ENCODE measurements at regions not wholly inside any gene's neighbourhood (a gene's known extent, or its start where the extent isn't known, plus 50 kb on each side); places are given as distances from the start of the nearest gene placed in this dataset.

GRCh38 chr16:73883126-73883525, 413.5 kb upstream of the PSMD7 start:
- Histone ChIP-seq H3K14ac (ENCODE audit: low read length in 2 of 2) (no peak overlapping the region), H3K4me3 (ENCODE audit: insufficient read depth in 1 of 2, low read depth in 1 of 2, low read length in 2 of 2) (no peak overlapping the region), H2BK12ac (ENCODE audit: low read length in 2 of 2) (no peak overlapping the region), H3K23ac (ENCODE audit: low read length in 2 of 2) (no peak overlapping the region), H4K8ac (ENCODE audit: low read length) (no peak overlapping the region), H3K79me1 (replicated peaks; ENCODE audit: low read length, poor library complexity, severe bottlenecking) (no peaks in the 10 kb centered on the region), H3K27me3 (ENCODE audit: control insufficient read depth in 1 of 2, insufficient read depth in 1 of 2, low read length in 2 of 2) (peaks cover 0 to 41% of the 10 kb centered on the region in 2 experiments), H2BK120ac (ENCODE audit: low read depth, low read length) (no peak overlapping the region), H3K27ac (ENCODE audit: low read length, poor library complexity, severe bottlenecking) (no peak overlapping the region), H3K18ac (ENCODE audit: low read depth in 1 of 2, low read length in 2 of 2) (no peak overlapping the region), H3K4me1 (ENCODE audit: control insufficient read depth, insufficient read depth, low read depth, low read length) (no peaks in the 10 kb centered on the region), H2AK5ac (ENCODE audit: low read length, severe bottlenecking) (no peak overlapping the region), H2BK15ac (ENCODE audit: low read depth, poor library complexity, severe bottlenecking) (no peak overlapping the region), H3K4me2 (ENCODE audit: low read length, poor library complexity, severe bottlenecking) (no peak overlapping the region), H2AFZ (ENCODE audit: low read depth, low read length) (no peak overlapping the region), H3K9ac (ENCODE audit: low read length) (no peak overlapping the region), H2BK5ac (ENCODE audit: low read depth, low read length, poor library complexity, severe bottlenecking) (no peak overlapping the region), H4K91ac (ENCODE audit: low read length) (no peak overlapping the region), H3K9me3 (ENCODE audit: control insufficient read depth, low read length) (no peaks in the 10 kb centered on the region), H3K4ac (ENCODE audit: low read depth in 1 of 2, low read length in 2 of 2) (no peak overlapping the region), H3K36me3 (ENCODE audit: control insufficient read depth in 1 of 2, insufficient read depth in 2 of 2, low read depth in 1 of 2, low read length in 2 of 2) (no peaks in the 10 kb centered on the region)
- WGBS = 68% methylated on average over 2 of the region's 2 CpGs
- DNase-seq = no peak

GRCh38 chr16:73882651-73883050, 414.0 kb upstream of the PSMD7 start:
- no peak overlapping the region for H4K8ac ChIP-seq (ENCODE audit: low read length)
- no peak for DNase-seq
- no peaks in the 10 kb centered on the region for H3K4me1 ChIP-seq (ENCODE audit: control insufficient read depth, insufficient read depth, low read depth, low read length)
- no peaks in the 10 kb centered on the region for H3K9me3 ChIP-seq (ENCODE audit: control insufficient read depth, low read length)
- WGBS = 61% methylated on average over 1 of the region's 2 CpGs
- H4K91ac ChIP-seq (ENCODE audit: low read length) = no peak overlapping the region
- peaks cover 0 to 41% of the 10 kb centered on the region in 2 experiments for H3K27me3 ChIP-seq (ENCODE audit: control insufficient read depth in 1 of 2, insufficient read depth in 1 of 2, low read length in 2 of 2)
- H2AK5ac ChIP-seq (ENCODE audit: low read length, severe bottlenecking) = no peak overlapping the region
- H3K9ac ChIP-seq (ENCODE audit: low read length) = no peak overlapping the region
- no peak overlapping the region for H2AFZ ChIP-seq (ENCODE audit: low read depth, low read length)
- no peaks in the 10 kb centered on the region for H3K36me3 ChIP-seq (ENCODE audit: control insufficient read depth in 1 of 2, insufficient read depth in 2 of 2, low read depth in 1 of 2, low read length in 2 of 2)
- H3K4ac ChIP-seq (ENCODE audit: low read depth in 1 of 2, low read length in 2 of 2) = no peak overlapping the region
- H2BK12ac ChIP-seq (ENCODE audit: low read length in 2 of 2) = no peak overlapping the region
- H2BK15ac ChIP-seq (ENCODE audit: low read depth, poor library complexity, severe bottlenecking) = no peak overlapping the region
- H3K4me3 ChIP-seq (ENCODE audit: insufficient read depth in 1 of 2, low read depth in 1 of 2, low read length in 2 of 2) = no peak overlapping the region
- no peak overlapping the region for H2BK5ac ChIP-seq (ENCODE audit: low read depth, low read length, poor library complexity, severe bottlenecking)
- no peak overlapping the region for H3K18ac ChIP-seq (ENCODE audit: low read depth in 1 of 2, low read length in 2 of 2)
- H3K14ac ChIP-seq (ENCODE audit: low read length in 2 of 2) = no peak overlapping the region
- no peaks in the 10 kb centered on the region for H3K79me1 ChIP-seq (replicated peaks; ENCODE audit: low read length, poor library complexity, severe bottlenecking)
- no peak overlapping the region for H3K23ac ChIP-seq (ENCODE audit: low read length in 2 of 2)
- no peak overlapping the region for H3K27ac ChIP-seq (ENCODE audit: low read length, poor library complexity, severe bottlenecking)
- H3K4me2 ChIP-seq (ENCODE audit: low read length, poor library complexity, severe bottlenecking) = no peak overlapping the region
- H2BK120ac ChIP-seq (ENCODE audit: low read depth, low read length) = no peak overlapping the region

GRCh38 chr16:73882033-73882432, 414.6 kb upstream of the PSMD7 start:
- H2AK5ac ChIP-seq (ENCODE audit: low read length, severe bottlenecking) = no peak overlapping the region
- no peak overlapping the region for H3K18ac ChIP-seq (ENCODE audit: low read depth in 1 of 2, low read length in 2 of 2)
- no peak overlapping the region for H2BK15ac ChIP-seq (ENCODE audit: low read depth, poor library complexity, severe bottlenecking)
- WGBS = 78% methylated on average over 6 of the region's 7 CpGs
- H3K36me3 ChIP-seq (ENCODE audit: control insufficient read depth in 1 of 2, insufficient read depth in 2 of 2, low read depth in 1 of 2, low read length in 2 of 2) = no peaks in the 10 kb centered on the region
- H3K4me3 ChIP-seq (ENCODE audit: insufficient read depth in 1 of 2, low read depth in 1 of 2, low read length in 2 of 2) = no peak overlapping the region
- no peak overlapping the region for H3K4ac ChIP-seq (ENCODE audit: low read depth in 1 of 2, low read length in 2 of 2)
- H3K9me3 ChIP-seq (ENCODE audit: control insufficient read depth, low read length) = no peaks in the 10 kb centered on the region
- H3K23ac ChIP-seq (ENCODE audit: low read length in 2 of 2) = no peak overlapping the region
- H3K4me2 ChIP-seq (ENCODE audit: low read length, poor library complexity, severe bottlenecking) = no peak overlapping the region
- H3K79me1 ChIP-seq (replicated peaks; ENCODE audit: low read length, poor library complexity, severe bottlenecking) = no peaks in the 10 kb centered on the region
- no peak overlapping the region for H4K8ac ChIP-seq (ENCODE audit: low read length)
- H3K14ac ChIP-seq (ENCODE audit: low read length in 2 of 2) = no peak overlapping the region
- H3K9ac ChIP-seq (ENCODE audit: low read length) = no peak overlapping the region
- H3K4me1 ChIP-seq (ENCODE audit: control insufficient read depth, insufficient read depth, low read depth, low read length) = no peaks in the 10 kb centered on the region
- H2BK120ac ChIP-seq (ENCODE audit: low read depth, low read length) = no peak overlapping the region
- H4K91ac ChIP-seq (ENCODE audit: low read length) = no peak overlapping the region
- H2BK12ac ChIP-seq (ENCODE audit: low read length in 2 of 2) = no peak overlapping the region
- peaks cover 0 to 37% of the 10 kb centered on the region in 2 experiments for H3K27me3 ChIP-seq (ENCODE audit: control insufficient read depth in 1 of 2, insufficient read depth in 1 of 2, low read length in 2 of 2)
- H3K27ac ChIP-seq (ENCODE audit: low read length, poor library complexity, severe bottlenecking) = no peak overlapping the region
- no peak overlapping the region for H2BK5ac ChIP-seq (ENCODE audit: low read depth, low read length, poor library complexity, severe bottlenecking)
- DNase-seq = no peak
- H2AFZ ChIP-seq (ENCODE audit: low read depth, low read length) = no peak overlapping the region

GRCh38 chr16:73879621-73880020, 417.0 kb upstream of the PSMD7 start:
- no peaks in the 10 kb centered on the region for H3K79me1 ChIP-seq (replicated peaks; ENCODE audit: low read length, poor library complexity, severe bottlenecking)
- no peak overlapping the region for H4K91ac ChIP-seq (ENCODE audit: low read length)
- H3K9ac ChIP-seq (ENCODE audit: low read length) = no peak overlapping the region
- WGBS = no CpG with 5 or more reads among the region's 2 CpGs
- no peak overlapping the region for H3K4me3 ChIP-seq (ENCODE audit: insufficient read depth in 1 of 2, low read depth in 1 of 2, low read length in 2 of 2)
- no peaks in the 10 kb centered on the region for H3K9me3 ChIP-seq (ENCODE audit: control insufficient read depth, low read length)
- no peaks in the 10 kb centered on the region for H3K4me1 ChIP-seq (ENCODE audit: control insufficient read depth, insufficient read depth, low read depth, low read length)
- H3K27me3 ChIP-seq (ENCODE audit: control insufficient read depth in 1 of 2, insufficient read depth in 1 of 2, low read length in 2 of 2) = peaks cover 0 to 25% of the 10 kb centered on the region in 2 experiments
- no peak overlapping the region for H3K18ac ChIP-seq (ENCODE audit: low read depth in 1 of 2, low read length in 2 of 2)
- DNase-seq = no peak
- H2BK5ac ChIP-seq (ENCODE audit: low read depth, low read length, poor library complexity, severe bottlenecking) = no peak overlapping the region
- H2BK120ac ChIP-seq (ENCODE audit: low read depth, low read length) = no peak overlapping the region
- no peaks in the 10 kb centered on the region for H3K36me3 ChIP-seq (ENCODE audit: control insufficient read depth in 1 of 2, insufficient read depth in 2 of 2, low read depth in 1 of 2, low read length in 2 of 2)
- no peak overlapping the region for H2AFZ ChIP-seq (ENCODE audit: low read depth, low read length)
- no peak overlapping the region for H3K14ac ChIP-seq (ENCODE audit: low read length in 2 of 2)
- no peak overlapping the region for H2BK12ac ChIP-seq (ENCODE audit: low read length in 2 of 2)
- H2AK5ac ChIP-seq (ENCODE audit: low read length, severe bottlenecking) = no peak overlapping the region
- no peak overlapping the region for H3K4ac ChIP-seq (ENCODE audit: low read depth in 1 of 2, low read length in 2 of 2)
- H4K8ac ChIP-seq (ENCODE audit: low read length) = no peak overlapping the region
- no peak overlapping the region for H3K4me2 ChIP-seq (ENCODE audit: low read length, poor library complexity, severe bottlenecking)
- H3K23ac ChIP-seq (ENCODE audit: low read length in 2 of 2) = no peak overlapping the region
- H2BK15ac ChIP-seq (ENCODE audit: low read depth, poor library complexity, severe bottlenecking) = no peak overlapping the region
- H3K27ac ChIP-seq (ENCODE audit: low read length, poor library complexity, severe bottlenecking) = no peak overlapping the region

Measured in mesenchymal stem cell (in vitro differentiated cells and primary cell).